ENCODE measurements at regions not wholly inside any gene's neighbourhood (a gene's known extent, or its start where the extent isn't known, plus 50 kb on each side); places are given as distances from the start of the nearest gene placed in this dataset.

- no peak for TF ChIP-seq CTCF (IDR thresholded peaks at IDR 0.05)
- no peak for TF ChIP-seq POLR2A (IDR thresholded peaks at IDR 0.05)
These were observed 943.5 kb downstream of the TRIB2 start for GRCh38 chr2:13660231-13660630.

Data from Peyer's patch (tissue), 4 donors.